ENCODE measurements at regions not wholly inside any gene's neighbourhood (a gene's known extent, or its start where the extent isn't known, plus 50 kb on each side); places are given as distances from the start of the nearest gene placed in this dataset.
A peak's percentile ranks its signal among the peaks of the same experiment; 100 is the strongest.

DNA sequence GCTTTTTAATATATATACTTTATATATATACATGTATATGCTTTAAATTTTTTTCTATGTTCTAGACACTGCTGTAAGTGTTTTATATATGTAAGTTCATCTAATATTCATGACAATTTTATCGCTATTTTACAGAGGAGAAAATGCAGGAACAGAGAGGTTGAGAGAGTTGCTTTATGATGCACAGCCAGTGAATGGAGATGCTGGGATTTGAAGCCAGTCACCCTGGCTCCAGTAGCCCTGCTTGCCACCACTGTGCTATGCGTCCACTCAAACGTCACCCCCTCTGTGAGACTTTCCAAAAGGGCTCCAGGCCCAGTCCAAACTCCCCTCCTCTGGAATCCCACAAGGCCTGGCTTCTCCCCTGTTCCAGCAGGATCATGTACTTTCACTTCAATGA is 91.0 kb upstream of the GRIK3 start:
- intact Hi-C loops (cut with DNase I): no loop called here
- no peak for DNase-seq
- no peak for ATAC-seq (ENCODE audit: poor library complexity)

DNA sequence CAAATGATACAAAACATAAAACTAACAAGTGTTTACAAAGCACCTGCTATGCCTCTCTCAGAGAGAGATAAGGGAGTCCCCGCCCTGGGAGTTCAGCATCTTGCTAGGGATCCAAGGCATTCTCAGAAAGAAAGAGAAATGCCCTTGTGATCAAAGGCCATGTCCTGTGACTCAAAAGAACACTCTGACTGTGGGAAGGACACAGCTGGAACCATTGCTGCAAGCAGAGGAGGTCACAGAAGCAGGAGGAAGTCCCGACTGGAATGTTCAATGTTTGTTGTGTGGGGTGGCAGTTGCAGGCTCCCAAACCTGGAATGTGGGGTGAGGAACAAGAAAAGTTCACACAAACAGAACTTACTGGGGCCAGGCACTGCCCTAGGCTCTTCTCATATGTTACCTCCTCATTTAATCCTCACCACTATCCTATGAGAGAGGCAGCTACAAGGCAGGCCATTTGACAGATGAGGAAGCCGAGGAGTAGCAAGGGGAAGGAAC is 93.0 kb upstream of the GRIK3 start:
- intact Hi-C loops (cut with DNase I): no loop called here
- no peak for DNase-seq
- ATAC-seq (ENCODE audit: poor library complexity): no peak

DNA sequence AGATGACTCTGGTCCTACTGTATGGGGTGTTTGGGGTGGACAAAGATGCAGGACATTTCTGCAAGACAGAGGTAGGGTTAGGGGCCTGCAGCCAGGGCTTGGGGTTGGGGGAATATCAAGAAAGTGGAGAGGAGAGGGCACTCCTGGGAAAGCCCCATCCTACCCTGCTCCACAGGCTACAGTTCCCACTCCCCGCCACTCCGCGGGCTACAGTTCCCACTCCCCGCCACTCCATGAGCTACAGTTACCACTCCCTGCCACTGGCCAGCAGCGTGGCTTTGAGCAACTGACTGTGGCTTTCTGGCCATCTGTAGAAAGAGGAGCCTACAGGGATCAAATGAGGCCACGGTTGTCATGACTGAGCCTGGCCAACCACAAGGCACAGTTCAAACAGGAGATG is 93.8 kb upstream of the GRIK3 start:
- DNase-seq: no peak
- ATAC-seq (ENCODE audit: poor library complexity): no peak
- intact Hi-C loops (cut with DNase I): no loop called here

DNA sequence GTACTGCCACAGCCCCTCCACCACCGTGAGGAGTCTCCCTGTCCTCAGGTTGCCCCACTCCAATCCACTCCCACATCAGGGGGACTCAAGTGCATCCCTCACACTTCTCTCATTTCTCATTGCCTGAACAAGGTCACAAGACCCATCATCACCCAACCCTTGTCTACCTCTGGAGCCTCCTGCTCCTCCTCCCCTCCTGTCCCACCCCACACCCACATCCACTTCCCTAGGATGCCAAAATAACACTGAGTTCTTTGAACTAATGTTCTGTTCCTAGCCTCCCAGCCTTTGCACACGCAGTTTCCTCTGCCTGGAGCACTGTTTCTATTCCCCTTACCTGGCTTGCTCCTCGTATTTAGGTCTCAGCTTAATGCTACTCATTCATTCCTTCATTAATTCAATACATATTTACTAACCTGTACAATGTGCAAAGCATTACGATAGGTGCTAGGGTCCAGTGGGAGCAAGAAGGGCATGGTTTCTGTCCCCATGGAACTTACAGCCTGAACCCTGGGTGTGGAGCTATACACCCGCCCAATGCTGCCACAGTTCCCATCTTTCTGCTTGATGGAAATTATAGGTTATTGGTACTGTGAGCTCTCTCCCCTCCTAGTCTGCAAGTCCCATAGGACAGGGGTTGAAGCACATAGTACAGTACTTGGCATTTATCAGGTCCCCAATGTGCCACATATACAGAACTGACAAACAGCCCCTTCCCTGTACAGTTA is 96.1 kb upstream of the GRIK3 start:
- intact Hi-C loops (cut with DNase I): no loop called here
- DNase-seq: no peak
- ATAC-seq (ENCODE audit: poor library complexity): no peak

DNA sequence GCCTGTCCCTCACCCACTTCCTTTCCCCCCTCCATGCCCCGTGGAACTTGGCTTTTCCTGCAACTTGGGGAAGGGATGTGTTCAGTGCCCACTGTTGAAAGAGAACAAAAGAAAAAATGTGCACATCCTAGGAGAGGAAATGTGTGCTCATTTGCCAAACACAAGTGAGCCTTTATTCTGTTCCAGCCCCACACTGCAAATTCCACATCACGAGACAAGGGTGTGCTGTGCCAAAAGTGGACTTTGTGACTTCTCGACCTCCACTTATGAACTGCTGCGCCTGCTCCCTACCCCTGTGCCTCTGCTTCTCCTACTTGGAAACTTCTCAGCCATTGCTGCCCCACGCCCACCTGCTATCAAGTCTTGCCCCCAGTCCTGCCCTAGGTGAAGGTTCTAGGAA is 97.0 kb upstream of the GRIK3 start:
- DNase-seq (no peak), ATAC-seq (ENCODE audit: poor library complexity) (no peak)
- intact Hi-C loops (cut with DNase I): no loop called here

DNA sequence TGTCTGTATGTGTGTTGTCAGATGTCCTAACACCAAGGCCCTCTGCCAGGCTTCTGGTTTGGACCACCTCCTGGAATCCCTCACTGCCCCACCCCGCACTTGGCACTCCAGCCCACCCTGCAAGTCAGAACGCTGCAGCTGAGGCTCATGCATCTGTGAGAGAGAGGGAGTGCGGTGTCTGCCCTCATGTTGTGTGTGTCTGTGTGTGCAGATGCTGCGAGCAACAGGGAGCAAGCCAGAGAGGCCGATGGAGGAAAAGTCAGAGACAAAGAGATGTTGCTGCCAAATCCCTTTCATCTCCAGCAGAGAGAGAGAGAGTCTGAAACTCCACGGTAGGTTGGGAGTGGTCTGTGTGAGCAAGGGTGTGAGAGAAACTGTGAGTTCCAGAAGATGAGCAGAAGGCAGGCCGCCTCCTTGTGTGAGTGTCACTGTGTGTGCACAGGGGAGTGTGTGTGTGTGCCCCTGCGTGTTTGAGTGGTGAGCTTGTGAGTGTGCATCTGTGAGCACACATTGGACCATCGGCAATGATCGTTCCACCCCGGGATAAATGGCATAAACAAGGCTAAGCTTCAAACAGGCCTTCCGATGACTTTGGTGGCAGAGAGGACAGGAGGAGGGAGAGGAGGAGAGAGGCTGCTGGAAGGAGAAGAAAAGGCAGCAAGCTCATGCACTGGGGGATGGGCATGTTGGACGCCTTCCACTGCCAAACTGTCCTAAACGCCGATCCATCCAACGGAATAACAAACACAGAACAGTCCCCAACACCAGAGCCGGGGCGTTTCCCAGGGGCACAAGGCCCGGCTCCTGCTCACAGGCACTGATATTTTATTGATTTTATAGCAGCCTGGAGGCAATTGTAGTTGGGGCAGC is 99.2 kb upstream of the GRIK3 start:
- intact Hi-C loops (cut with DNase I): no loop called here
- DNase-seq (no peak), ATAC-seq (ENCODE audit: poor library complexity) (no peak)

DNA sequence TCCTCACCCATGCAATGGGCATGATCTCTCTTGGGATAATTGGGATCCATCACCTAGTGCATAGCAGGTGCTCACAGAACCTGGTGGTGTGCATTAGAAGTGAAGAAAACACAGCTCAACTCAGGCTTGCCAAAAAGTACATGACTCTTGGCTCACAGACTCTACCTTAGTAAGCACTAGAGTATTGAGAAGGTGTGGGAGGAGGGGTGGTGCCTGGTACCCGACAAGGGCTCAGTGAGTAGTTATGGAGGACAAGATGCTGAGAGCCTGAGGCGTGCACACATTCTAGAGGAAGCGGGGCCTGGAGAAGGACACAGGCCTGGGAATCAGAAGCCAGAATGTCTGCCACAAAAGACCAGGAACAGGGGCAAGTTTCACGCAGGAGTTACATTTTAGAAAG is 100.3 kb upstream of the GRIK3 start:
- DNase-seq (no peak), ATAC-seq (ENCODE audit: poor library complexity) (no peak)
- intact Hi-C loops (cut with DNase I): no loop called here

DNA sequence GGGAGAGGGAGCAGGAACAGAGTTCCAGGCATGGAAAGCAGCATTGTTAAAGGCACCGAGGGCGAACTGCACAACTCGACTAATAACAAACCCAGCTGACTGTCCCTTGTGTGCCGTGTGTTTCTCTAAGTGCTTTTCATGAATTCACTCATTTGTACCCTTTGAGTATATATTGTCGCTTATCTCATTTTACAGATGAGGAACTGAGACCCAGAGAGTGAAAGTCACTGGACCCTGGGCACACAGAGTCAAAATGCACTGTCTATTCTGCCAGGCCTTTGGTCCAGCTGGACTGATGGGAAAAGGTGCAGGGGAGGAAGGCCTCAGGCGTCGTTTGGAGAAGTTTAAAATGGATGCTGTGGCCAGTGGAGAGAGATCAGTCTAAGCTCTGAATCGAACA is 100.7 kb upstream of the GRIK3 start:
- ATAC-seq (ENCODE audit: poor library complexity) (no peak), DNase-seq (no peak)
- intact Hi-C loops (cut with DNase I): no loop called here

DNA sequence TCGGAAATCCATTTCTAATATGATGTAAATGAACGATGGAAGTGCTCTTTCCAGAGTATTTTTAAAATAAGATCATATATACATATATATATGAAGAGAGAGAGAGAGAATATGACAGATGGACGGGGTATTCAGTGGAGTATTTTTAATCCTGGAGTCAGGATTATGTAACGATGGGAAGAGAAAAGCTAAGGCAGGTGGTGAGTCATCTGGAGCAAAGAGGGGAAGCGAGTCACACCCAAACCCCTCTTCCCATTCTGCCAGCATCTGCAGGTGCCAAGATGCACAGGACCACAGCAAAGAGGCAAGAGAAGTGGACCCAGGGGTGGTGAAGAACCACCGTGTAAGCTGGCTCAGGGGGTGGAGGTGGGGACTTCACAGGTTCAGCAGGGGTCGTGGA is 102.7 kb upstream of the GRIK3 start:
- intact Hi-C loops (cut with DNase I): no loop called here
- ATAC-seq (ENCODE audit: poor library complexity): no peak
- no peak for DNase-seq

DNA sequence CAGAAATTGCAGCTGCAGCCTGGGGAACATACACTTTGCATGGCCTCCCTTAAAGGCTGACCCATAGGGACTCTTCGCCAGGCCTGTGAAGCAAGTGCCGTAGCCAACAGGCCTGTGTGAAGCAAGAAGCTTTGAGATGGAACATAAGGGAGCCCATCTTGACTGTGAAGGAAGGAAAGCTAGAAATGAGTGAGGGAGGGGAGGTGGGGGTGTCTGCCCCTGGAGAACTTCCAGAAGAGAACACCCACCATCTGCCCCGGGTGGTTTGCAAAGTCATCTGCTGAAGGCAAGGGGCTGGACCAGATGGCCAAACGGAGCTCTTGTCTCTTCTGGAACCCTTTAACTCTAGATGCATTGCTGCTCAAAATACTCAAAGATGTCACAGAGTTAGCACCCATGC is 103.3 kb upstream of the GRIK3 start:
- no peak for ATAC-seq (ENCODE audit: poor library complexity)
- no peak for DNase-seq

DNA sequence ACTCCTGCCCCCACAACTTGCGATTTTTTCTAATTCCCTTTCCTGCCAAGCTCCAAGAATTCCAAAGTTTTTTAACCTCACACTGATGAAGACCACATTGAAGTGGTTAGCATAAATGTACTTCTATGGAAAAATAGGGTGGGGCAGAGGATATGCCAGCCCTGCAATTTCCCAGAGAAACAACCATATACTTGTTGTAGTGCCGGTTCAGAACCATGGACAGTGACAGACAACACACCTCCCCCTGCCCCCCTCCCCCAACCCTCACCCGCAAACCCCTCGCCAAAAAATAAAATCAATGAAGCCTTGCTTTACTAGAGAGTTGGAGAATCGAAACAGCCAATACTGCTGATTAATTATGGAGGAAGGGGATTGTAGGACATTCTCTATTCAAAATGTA is 109.5 kb upstream of the GRIK3 start:
- DNase-seq (no peak), ATAC-seq (ENCODE audit: poor library complexity) (no peak)
- intact Hi-C loops (cut with DNase I): no loop called here

More for the DNA sequence above, 103.3 kb upstream of the GRIK3 start:
- intact Hi-C loops (cut with DNase I): no loop called here

DNA sequence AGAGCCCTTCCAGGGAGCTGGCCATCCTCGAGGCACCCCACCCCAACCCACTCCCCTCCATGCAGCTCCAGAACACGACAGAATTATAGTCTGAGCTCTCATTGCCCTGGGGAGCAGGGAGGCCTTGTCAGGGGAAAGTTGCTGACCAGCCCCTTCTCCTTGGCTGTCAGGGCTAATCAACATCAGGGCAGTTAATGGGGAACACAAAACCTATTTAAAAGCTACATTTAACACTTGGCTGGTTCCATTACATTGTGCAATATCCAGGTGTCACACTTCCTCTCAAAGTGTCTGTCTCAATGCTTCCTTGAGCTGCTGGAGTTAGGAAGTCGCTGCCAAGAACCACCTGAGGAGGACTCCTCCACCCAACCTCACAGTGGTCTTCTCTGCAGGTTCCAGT is 111.8 kb upstream of the GRIK3 start:
- ATAC-seq (ENCODE audit: poor library complexity) (no peak), DNase-seq (no peak)
- intact Hi-C loops (cut with DNase I): no loop called here

DNA sequence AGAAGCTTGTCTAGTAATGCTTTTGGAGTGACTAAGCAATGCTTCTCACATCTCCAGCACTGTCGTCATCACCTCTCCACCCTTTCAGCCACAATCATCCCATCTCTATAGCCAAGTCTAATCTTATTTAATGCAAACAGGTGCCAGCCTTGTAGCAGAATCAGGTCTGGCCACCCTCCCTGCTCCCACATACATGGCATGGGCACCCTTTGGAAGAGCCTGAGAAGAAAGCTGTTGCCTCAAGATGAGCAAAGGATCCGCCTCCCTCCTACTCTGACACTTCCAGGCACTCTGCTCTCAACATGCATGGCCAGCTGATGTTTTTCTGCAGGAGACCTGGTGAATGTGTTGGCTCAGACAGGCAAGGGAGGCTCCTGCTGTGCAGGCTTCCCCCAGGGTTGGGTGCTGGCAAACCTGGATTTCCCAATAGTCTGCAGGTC is 113.1 kb upstream of the GRIK3 start:
- DNase-seq (no peak), ATAC-seq (ENCODE audit: poor library complexity) (no peak)
- intact Hi-C loops (cut with DNase I): no loop called here

DNA sequence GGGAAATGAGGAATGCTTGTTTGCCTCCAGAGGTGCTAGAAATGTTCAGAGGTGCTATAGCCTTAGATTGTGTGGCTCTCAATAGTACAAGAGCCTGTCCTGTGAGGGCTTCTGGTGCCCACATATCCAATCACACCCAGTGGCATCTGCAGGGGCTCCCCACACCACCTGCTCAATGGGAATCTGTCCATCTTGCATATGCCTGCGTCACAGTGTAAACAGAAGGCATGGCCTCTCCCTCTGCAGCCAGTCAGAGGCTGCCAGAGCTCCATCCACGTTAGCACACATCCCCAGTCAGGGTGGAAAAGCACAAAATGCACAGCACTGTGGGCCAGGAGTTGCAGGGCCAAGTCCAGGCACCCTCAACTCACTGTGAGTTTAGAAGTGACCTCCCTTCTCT is 113.6 kb upstream of the GRIK3 start:
- DNase-seq (no peak), ATAC-seq (ENCODE audit: poor library complexity) (no peak)
- intact Hi-C loops (cut with DNase I): no loop called here

DNA sequence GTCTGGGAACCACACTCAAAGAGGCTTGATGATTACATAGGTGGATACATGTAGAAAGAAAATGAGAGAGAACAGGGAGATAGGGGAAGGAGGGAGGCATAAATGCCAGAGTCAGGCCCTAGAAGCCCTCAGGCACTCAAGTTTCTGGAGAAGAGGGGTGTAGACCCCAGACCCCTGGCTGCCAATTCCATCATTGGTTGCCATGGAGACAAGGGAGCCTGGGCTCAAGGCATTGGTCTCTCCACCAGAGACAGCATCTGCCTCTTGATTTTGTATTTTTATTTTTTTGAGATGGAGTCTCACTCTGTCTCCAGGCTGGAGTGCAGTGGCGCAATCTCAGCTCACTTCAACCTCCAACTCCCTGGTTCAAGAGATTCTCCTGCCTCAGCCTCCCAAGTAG is 114.3 kb upstream of the GRIK3 start:
- intact Hi-C loops (cut with DNase I): no loop called here
- DNase-seq: no peak
- ATAC-seq (ENCODE audit: poor library complexity): no peak

DNA sequence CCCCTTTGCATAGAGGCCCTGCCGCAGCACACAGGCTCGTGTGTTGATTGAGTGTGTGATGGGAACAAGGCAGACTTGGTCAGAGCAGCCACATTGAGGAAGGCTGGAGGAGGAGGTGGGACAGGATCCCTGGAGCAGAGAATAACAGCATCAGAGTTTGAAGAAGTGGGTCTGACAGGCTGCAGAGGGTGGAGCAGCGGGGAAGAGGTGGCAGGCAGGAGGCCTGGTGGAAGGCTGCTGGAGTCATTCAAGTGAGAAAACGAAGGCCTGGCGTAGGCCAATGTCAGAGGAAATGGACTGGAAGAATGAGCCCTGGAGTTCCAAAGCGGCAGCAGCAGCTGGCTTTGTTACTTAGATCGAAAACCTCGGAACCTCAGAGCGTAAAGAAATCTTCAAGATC is 115.0 kb upstream of the GRIK3 start:
- ATAC-seq (ENCODE audit: poor library complexity): no peak
- no peak for DNase-seq
- intact Hi-C loops (cut with DNase I): no loop called here

DNA sequence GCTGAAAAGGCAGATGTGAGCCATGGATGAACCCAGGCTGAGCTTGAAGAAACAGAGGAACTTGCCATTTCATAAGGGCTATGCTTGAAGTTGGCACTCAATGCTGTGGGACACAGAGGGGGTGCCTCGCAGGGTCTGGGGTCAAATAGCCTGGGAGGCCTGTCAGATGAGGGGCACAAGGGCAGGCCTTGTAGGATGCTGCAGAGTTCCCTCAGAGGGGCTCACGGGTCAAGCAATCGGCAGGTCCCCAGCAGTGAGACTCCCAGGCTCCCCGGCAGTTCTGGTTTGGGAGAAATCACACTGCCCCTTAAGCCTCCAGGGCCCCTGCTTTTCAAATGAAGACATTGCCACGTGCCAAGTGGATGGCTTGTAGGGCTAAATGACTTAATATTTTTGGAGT is 116.7 kb upstream of the GRIK3 start:
- intact Hi-C loops (cut with DNase I): no loop called here
- ATAC-seq (ENCODE audit: poor library complexity) (no peak), DNase-seq (no peak)

DNA sequence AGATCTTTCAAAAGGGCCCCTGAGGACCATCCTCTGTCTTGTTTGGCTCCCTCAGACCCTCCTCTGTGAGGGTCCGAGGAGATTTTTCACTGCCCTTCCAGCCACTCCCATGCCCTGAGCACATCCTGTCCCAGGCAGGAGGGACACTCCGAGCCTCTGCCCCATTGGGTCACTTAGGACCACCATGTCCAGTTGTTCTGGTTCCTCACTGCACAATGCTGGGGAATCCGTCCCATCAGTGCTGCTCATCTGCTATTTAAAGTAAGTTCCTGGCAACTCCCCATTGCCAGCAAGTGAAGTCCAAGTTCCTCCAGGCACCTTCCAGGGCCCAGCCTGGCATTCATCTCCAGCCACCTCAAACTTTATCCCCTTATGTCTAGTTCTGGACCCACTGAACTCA is 117.5 kb upstream of the GRIK3 start:
- intact Hi-C loops (cut with DNase I): no loop called here

DNA sequence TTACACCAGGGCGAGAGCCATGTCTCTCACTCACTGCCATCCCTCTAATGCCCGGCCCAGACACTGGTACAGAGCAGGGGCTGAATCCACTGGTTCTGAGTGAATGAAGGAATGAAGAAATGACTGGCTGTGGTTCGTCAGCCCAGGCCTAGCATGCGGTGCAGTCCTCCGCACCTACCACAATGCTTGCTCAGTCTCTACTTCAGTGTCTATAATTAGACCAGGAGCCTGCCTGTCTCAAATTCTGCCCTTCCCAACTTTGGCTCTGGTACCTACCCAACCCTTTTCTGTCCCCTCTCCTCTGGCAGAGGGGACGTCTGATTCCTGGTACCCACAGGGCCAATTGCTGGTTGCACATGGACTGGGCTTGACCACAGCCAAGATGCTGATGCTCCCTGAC is 118.2 kb upstream of the GRIK3 start:
- intact Hi-C loops (cut with DNase I): no loop called here
- DNase-seq (no peak), ATAC-seq (ENCODE audit: poor library complexity) (peak; percentile 53)

More for the DNA sequence above, 117.5 kb upstream of the GRIK3 start:
- DNase-seq (no peak), ATAC-seq (ENCODE audit: poor library complexity) (no peak)
